ENCODE measurements at regions not wholly inside any gene's neighbourhood (a gene's known extent, or its start where the extent isn't known, plus 50 kb on each side); places are given as distances from the start of the nearest gene placed in this dataset.

- POLR2A ChIA-PET = no interaction called here
Measured at GRCh38 chr20:24833592-24833991, 115.5 kb upstream of the CST7 start.

GRCh38 chr20:24834310-24834709, 114.8 kb upstream of the CST7 start:
- CTCF ChIA-PET = no interaction called here
- Histone ChIP-seq H3K4me2 (no peak overlapping the region), H3K4me1 (no peaks in the 10 kb centered on the region), H3K9me3 (no peaks in the 10 kb centered on the region), H3K4me3 (no peak overlapping the region), H3K27ac (no peak overlapping the region)
- POLR2A ChIA-PET = no interaction called here
- 56% methylated on average over 1 of the region's 1 CpG for WGBS (ENCODE audit: missing lambda C conversion rate)
- DNase-seq (ENCODE audit: low read depth in 1 of 2, low spot score in 1 of 2) (no peak), ATAC-seq (no peak), FAIRE-seq (no peak)
- no peak for TF ChIP-seq TP53 (CRISPR knock-in tag; IDR thresholded peaks at IDR 0.05)
- TF ChIP-seq E2F6 (IDR thresholded peaks at IDR 0.05; ENCODE audit: borderline replicate concordance, low read depth) = no peak
- no peak for TF ChIP-seq TFCP2L1 (CRISPR knock-in tag; IDR thresholded peaks at IDR 0.05)
- TF ChIP-seq NFE2L2 (conservative IDR thresholded peaks at IDR 0.05; ENCODE audit: low read length) = no peak
- TF ChIP-seq MAFK (IDR thresholded peaks at IDR 0.05; ENCODE audit: partially characterized antibody) = no peak
- no peak for TF ChIP-seq MYC (IDR thresholded peaks at IDR 0.05; ENCODE audit: borderline replicate concordance, low read length)
- no peak for TF ChIP-seq HMGXB4 (CRISPR knock-in tag; IDR thresholded peaks at IDR 0.05; ENCODE audit: borderline replicate concordance)
- TF ChIP-seq ZFP36 (IDR thresholded peaks at IDR 0.05; ENCODE audit: borderline replicate concordance, partially characterized antibody) = peak; percentile 52

More at GRCh38 chr20:24833592-24833991, 115.5 kb upstream of the CST7 start:
- no peak for FAIRE-seq
- no peak overlapping the region for H3K27ac ChIP-seq
- H3K4me1 ChIP-seq = no peaks in the 10 kb centered on the region
- H3K9me3 ChIP-seq = no peaks in the 10 kb centered on the region
- TF ChIP-seq ESRRA (IDR thresholded peaks at IDR 0.05; ENCODE audit: borderline replicate concordance, low read length) (no peak), KDM1A (IDR thresholded peaks at IDR 0.05; ENCODE audit: low read depth) (no peak), REST (IDR thresholded peaks at IDR 0.05) (no peak), CBX8 (IDR thresholded peaks at IDR 0.05) (no peak), EP300 (IDR thresholded peaks at IDR 0.05) (no peak), BHLHE40 (IDR thresholded peaks at IDR 0.05; ENCODE audit: low read depth, low read length) (no peak)
- CTCF ChIA-PET = interaction anchor here (0.8 kb wide), 1 partner anchor 10 kb away, joined by 3 read pairs; no protein-coding TSS in a partner anchor
- DNase-seq (ENCODE audit: low read depth in 1 of 2, low spot score in 1 of 2) = no peak
- WGBS (ENCODE audit: missing lambda C conversion rate) = 46% methylated on average over 6 of the region's 6 CpGs
- no peak for ATAC-seq
- H3K4me3 ChIP-seq = no peak overlapping the region
- no peak overlapping the region for H3K4me2 ChIP-seq

- WGBS (ENCODE audit: missing lambda C conversion rate) = 16% methylated on average over 5 of the region's 5 CpGs
- Histone ChIP-seq H3K4me1 (no peaks in the 10 kb centered on the region), H3K9me3 (no peaks in the 10 kb centered on the region), H3K27ac (no peak overlapping the region), H3K4me3 (no peak overlapping the region), H3K4me2 (no peak overlapping the region)
- DNase-seq (ENCODE audit: low read depth in 1 of 2, low spot score in 1 of 2) (no peak), FAIRE-seq (no peak), ATAC-seq (no peak; a peak in 1 of 6 replicates)
- CTCF ChIA-PET = no interaction called here
- POLR2A ChIA-PET = no interaction called here
- TF ChIP-seq E2F6 (IDR thresholded peaks at IDR 0.05; ENCODE audit: borderline replicate concordance, low read depth) = no peak
- TF ChIP-seq CHD4 (IDR thresholded peaks at IDR 0.05; ENCODE audit: borderline replicate concordance) = no peak
- TF ChIP-seq HOXB5 (CRISPR knock-in tag; IDR thresholded peaks at IDR 0.05) = no peak
- no peak for TF ChIP-seq HOXB13 (CRISPR knock-in tag; IDR thresholded peaks at IDR 0.05; ENCODE audit: low read depth)
- no peak for TF ChIP-seq ZSCAN20 (CRISPR knock-in tag; IDR thresholded peaks at IDR 0.05)
- no peak for TF ChIP-seq REST (IDR thresholded peaks at IDR 0.05)
- TF ChIP-seq ZFP36 (IDR thresholded peaks at IDR 0.05; ENCODE audit: borderline replicate concordance, partially characterized antibody) = no peak
- TF ChIP-seq HOXA7 (CRISPR knock-in tag; IDR thresholded peaks at IDR 0.05) = no peak
- no peak for TF ChIP-seq FOXS1 (CRISPR knock-in tag; IDR thresholded peaks at IDR 0.05)
- TF ChIP-seq USF2 (IDR thresholded peaks at IDR 0.05) = no peak
- no peak for TF ChIP-seq HDAC2 (IDR thresholded peaks at IDR 0.05)
- no peak for TF ChIP-seq JUNB (IDR thresholded peaks at IDR 0.05)
- TF ChIP-seq ZNF302 (CRISPR knock-in tag; IDR thresholded peaks at IDR 0.05) = no peak
Measured at GRCh38 chr20:24835195-24835594, 113.9 kb upstream of the CST7 start.

Data from A549 (cell line).